ENCODE measurements at regions not wholly inside any gene's neighbourhood (a gene's known extent, or its start where the extent isn't known, plus 50 kb on each side); places are given as distances from the start of the nearest gene placed in this dataset.

DNA sequence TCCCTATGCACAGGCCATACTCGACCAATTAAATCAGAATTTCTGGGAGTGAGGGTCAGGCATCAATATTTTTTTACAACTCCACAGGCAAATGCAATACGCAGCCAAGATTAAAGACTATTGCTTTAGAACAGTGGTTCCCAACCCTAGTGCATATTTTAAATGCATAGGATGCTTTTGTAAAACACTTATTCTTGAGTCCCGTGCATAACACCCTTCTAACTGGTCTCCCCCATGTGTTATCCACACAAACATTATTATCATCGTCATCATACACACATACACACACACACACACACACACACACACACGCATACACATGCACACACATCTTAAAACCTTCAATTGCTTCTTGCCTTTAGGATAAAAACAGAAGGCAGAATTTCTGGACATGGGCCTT lies 145.0 kb upstream of the PELI1 start:
- Histone ChIP-seq H3K27me3 (ENCODE audit: insufficient read depth, poor library complexity, severe bottlenecking) (no peaks in the 10 kb centered on the region), H3K36me3 (ENCODE audit: low read depth) (no peaks in the 10 kb centered on the region), H3K4me3 (ENCODE audit: severe bottlenecking) (no peak overlapping the region), H3K27ac (ENCODE audit: poor library complexity, severe bottlenecking) (no peak overlapping the region), H3K4me1 (ENCODE audit: insufficient read depth, poor library complexity, severe bottlenecking) (peaks cover 8% of the 10 kb centered on the region), H3K9me3 (ENCODE audit: severe bottlenecking) (no peaks in the 10 kb centered on the region)
- no peak for TF ChIP-seq CTCF (IDR thresholded peaks at IDR 0.05; ENCODE audit: poor library complexity, severe bottlenecking)
- ATAC-seq (ENCODE audit: low read depth) = no peak
- DNase-seq (ENCODE audit: low spot score) = no peak

- ATAC-seq (ENCODE audit: low read depth) (no peak), DNase-seq (ENCODE audit: low spot score) (no peak)
- no peaks in the 10 kb centered on the region for H3K27me3 ChIP-seq (ENCODE audit: insufficient read depth, poor library complexity, severe bottlenecking)
- no peaks in the 10 kb centered on the region for H3K9me3 ChIP-seq (ENCODE audit: severe bottlenecking)
- no peak overlapping the region for H3K27ac ChIP-seq (ENCODE audit: poor library complexity, severe bottlenecking)
- H3K4me3 ChIP-seq (ENCODE audit: severe bottlenecking) = no peak overlapping the region
- TF ChIP-seq CTCF (IDR thresholded peaks at IDR 0.05; ENCODE audit: poor library complexity, severe bottlenecking) = no peak
- H3K4me1 ChIP-seq (ENCODE audit: insufficient read depth, poor library complexity, severe bottlenecking) = peaks cover 8% of the 10 kb centered on the region
- H3K36me3 ChIP-seq (ENCODE audit: low read depth) = no peaks in the 10 kb centered on the region
Observed at GRCh38 chr2:64289737-64290136, 145.5 kb upstream of the PELI1 start.

DNA sequence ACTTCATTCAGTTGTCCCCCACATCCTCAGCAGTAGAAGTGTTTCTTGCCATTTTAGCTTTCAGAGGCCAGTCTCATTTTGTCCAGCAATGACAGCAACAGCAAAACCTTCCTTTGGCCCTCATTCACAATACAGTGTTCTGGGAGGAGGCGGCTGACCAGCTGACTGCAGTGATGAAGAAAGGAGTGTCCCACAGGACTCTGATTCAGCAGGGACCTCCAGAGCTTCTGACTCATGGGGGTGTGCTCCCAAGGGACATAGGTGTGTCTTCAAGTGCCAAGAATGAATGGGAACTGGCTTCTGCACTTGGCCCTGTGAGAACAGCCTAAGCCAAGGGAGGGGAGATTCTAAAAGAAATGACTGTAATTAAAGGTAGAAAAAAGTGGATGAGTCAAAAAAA lies 147.0 kb upstream of the PELI1 start:
- ATAC-seq (ENCODE audit: low read depth) (peak; percentile 82), DNase-seq (ENCODE audit: low spot score) (no peak)
- no peak overlapping the region for H3K4me3 ChIP-seq (ENCODE audit: severe bottlenecking)
- H3K27me3 ChIP-seq (ENCODE audit: insufficient read depth, poor library complexity, severe bottlenecking) = no peaks in the 10 kb centered on the region
- H3K36me3 ChIP-seq (ENCODE audit: low read depth) = no peaks in the 10 kb centered on the region
- H3K4me1 ChIP-seq (ENCODE audit: insufficient read depth, poor library complexity, severe bottlenecking) = peaks cover 8% of the 10 kb centered on the region
- no peaks in the 10 kb centered on the region for H3K9me3 ChIP-seq (ENCODE audit: severe bottlenecking)
- no peak for TF ChIP-seq CTCF (IDR thresholded peaks at IDR 0.05; ENCODE audit: poor library complexity, severe bottlenecking)
- no peak overlapping the region for H3K27ac ChIP-seq (ENCODE audit: poor library complexity, severe bottlenecking)

DNA sequence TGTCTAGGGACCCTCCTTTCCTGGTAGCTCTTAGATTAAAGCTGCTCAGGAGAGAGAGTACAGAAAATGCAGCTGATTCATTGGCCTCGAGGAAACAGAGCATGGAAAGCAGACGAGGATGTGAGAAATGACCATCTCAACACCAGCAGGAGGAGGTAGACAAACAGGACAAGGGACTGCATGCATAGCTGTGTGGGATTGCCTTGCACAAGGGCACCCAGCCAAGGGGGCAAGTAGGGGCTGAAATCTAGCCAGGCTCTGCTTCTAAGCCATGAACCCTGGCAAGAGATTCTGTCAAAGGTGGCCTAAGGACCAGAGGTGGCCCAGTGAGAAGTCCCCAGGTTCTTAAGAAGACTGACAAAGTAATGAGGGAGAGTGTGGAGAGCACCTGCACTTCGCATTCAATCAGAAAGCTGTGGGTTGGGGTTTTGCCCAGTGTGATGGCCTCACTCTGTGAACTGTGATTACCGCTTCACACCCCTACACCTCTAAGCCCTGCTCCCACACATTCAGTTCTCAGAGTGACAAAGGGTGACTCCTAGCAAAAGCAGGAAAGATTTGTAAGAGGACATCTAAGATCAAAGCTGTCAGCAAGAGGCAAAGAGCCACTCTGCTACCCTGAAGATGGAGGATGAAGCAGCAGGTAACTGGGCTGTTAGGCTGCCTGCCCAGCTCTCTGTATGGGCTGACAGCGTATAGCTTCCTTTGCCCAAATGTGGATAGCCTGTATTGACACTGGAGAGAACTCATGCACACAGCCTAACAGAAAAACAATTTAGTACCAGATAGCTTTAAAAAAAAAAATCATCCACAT lies 151.3 kb upstream of the PELI1 start:
- ATAC-seq (ENCODE audit: low read depth) (no peak), DNase-seq (ENCODE audit: low spot score) (no peak)
- Histone ChIP-seq H3K27ac (ENCODE audit: poor library complexity, severe bottlenecking) (no peak overlapping the region), H3K4me1 (ENCODE audit: insufficient read depth, poor library complexity, severe bottlenecking) (peaks cover 8% of the 10 kb centered on the region), H3K4me3 (ENCODE audit: severe bottlenecking) (no peak overlapping the region), H3K36me3 (ENCODE audit: low read depth) (no peaks in the 10 kb centered on the region), H3K9me3 (ENCODE audit: severe bottlenecking) (no peaks in the 10 kb centered on the region), H3K27me3 (ENCODE audit: insufficient read depth, poor library complexity, severe bottlenecking) (no peaks in the 10 kb centered on the region)
- no peak for TF ChIP-seq CTCF (IDR thresholded peaks at IDR 0.05; ENCODE audit: poor library complexity, severe bottlenecking)

- ATAC-seq (ENCODE audit: low read depth) (no peak), DNase-seq (ENCODE audit: low spot score) (no peak)
- H3K36me3 ChIP-seq (ENCODE audit: low read depth) = no peaks in the 10 kb centered on the region
- H3K27me3 ChIP-seq (ENCODE audit: insufficient read depth, poor library complexity, severe bottlenecking) = no peaks in the 10 kb centered on the region
- H3K4me1 ChIP-seq (ENCODE audit: insufficient read depth, poor library complexity, severe bottlenecking) = peaks cover 4% of the 10 kb centered on the region
- no peaks in the 10 kb centered on the region for H3K9me3 ChIP-seq (ENCODE audit: severe bottlenecking)
- no peak overlapping the region for H3K4me3 ChIP-seq (ENCODE audit: severe bottlenecking)
- no peak for TF ChIP-seq CTCF (IDR thresholded peaks at IDR 0.05; ENCODE audit: poor library complexity, severe bottlenecking)
- H3K27ac ChIP-seq (ENCODE audit: poor library complexity, severe bottlenecking) = no peak overlapping the region
Observed at GRCh38 chr2:64296140-64296480, 151.9 kb upstream of the PELI1 start.
